ENCODE measurements at regions not wholly inside any gene's neighbourhood (a gene's known extent, or its start where the extent isn't known, plus 50 kb on each side); places are given as distances from the start of the nearest gene placed in this dataset.
A peak's percentile ranks its signal among the peaks of the same experiment; 100 is the strongest.

GRCh38 chr2:12001621-12002020 lies 255.2 kb downstream of the LPIN1 start:
- Histone ChIP-seq H3K27me3 (ENCODE audit: insufficient read depth, insufficient read length) (no peaks in the 10 kb centered on the region), H3K9ac (ENCODE audit: insufficient read length, low read depth) (no peak overlapping the region), H3K4me1 (ENCODE audit: insufficient read depth, insufficient read length) (no peaks in the 10 kb centered on the region), H3K4me3 (ENCODE audit: insufficient read length, low read depth) (no peak overlapping the region), H3K36me3 (ENCODE audit: insufficient read depth, insufficient read length, low read length) (no peaks in the 10 kb centered on the region), H3K9me3 (ENCODE audit: insufficient read depth, low read length) (no peaks in the 10 kb centered on the region)
- TF ChIP-seq ZNF274 (IDR thresholded peaks at IDR 0.05; ENCODE audit: low read depth, low read length) (no peak), YY1 (IDR thresholded peaks at IDR 0.05; ENCODE audit: insufficient read depth, insufficient read length) (no peak), SUZ12 (IDR thresholded peaks at IDR 0.05; ENCODE audit: extremely low read depth, insufficient read depth, insufficient read length) (no peak)
- no peak for DNase-seq (ENCODE audit: low read depth, low spot score)

- Histone ChIP-seq H3K9me3 (ENCODE audit: insufficient read depth, low read length) (no peaks in the 10 kb centered on the region), H3K27me3 (ENCODE audit: insufficient read depth, insufficient read length) (no peaks in the 10 kb centered on the region), H3K36me3 (ENCODE audit: insufficient read depth, insufficient read length, low read length) (no peaks in the 10 kb centered on the region), H3K4me3 (ENCODE audit: insufficient read length, low read depth) (no peak overlapping the region), H3K4me1 (ENCODE audit: insufficient read depth, insufficient read length) (no peaks in the 10 kb centered on the region), H3K9ac (ENCODE audit: insufficient read length, low read depth) (no peak overlapping the region)
- TF ChIP-seq ZNF274 (IDR thresholded peaks at IDR 0.05; ENCODE audit: low read depth, low read length) (no peak), SUZ12 (IDR thresholded peaks at IDR 0.05; ENCODE audit: extremely low read depth, insufficient read depth, insufficient read length) (no peak), YY1 (IDR thresholded peaks at IDR 0.05; ENCODE audit: insufficient read depth, insufficient read length) (no peak)
- no peak for DNase-seq (ENCODE audit: low read depth, low spot score)
Observed at GRCh38 chr2:12002215-12002614, 255.8 kb downstream of the LPIN1 start.

- no peaks in the 10 kb centered on the region for H3K36me3 ChIP-seq (ENCODE audit: insufficient read depth, insufficient read length, low read length)
- no peaks in the 10 kb centered on the region for H3K9me3 ChIP-seq (ENCODE audit: insufficient read depth, low read length)
- H3K9ac ChIP-seq (ENCODE audit: insufficient read length, low read depth): no peak overlapping the region
- H3K4me3 ChIP-seq (ENCODE audit: insufficient read length, low read depth): no peak overlapping the region
- no peaks in the 10 kb centered on the region for H3K4me1 ChIP-seq (ENCODE audit: insufficient read depth, insufficient read length)
- no peak for TF ChIP-seq YY1 (IDR thresholded peaks at IDR 0.05; ENCODE audit: insufficient read depth, insufficient read length)
- no peak for TF ChIP-seq ZNF274 (IDR thresholded peaks at IDR 0.05; ENCODE audit: low read depth, low read length)
- TF ChIP-seq SUZ12 (IDR thresholded peaks at IDR 0.05; ENCODE audit: extremely low read depth, insufficient read depth, insufficient read length): no peak
- no peak for DNase-seq (ENCODE audit: low read depth, low spot score)
- H3K27me3 ChIP-seq (ENCODE audit: insufficient read depth, insufficient read length): no peaks in the 10 kb centered on the region
Observed at GRCh38 chr2:12004713-12005112, 258.3 kb downstream of the LPIN1 start.

- no peak for DNase-seq (ENCODE audit: low read depth, low spot score)
- H3K4me1 ChIP-seq (ENCODE audit: insufficient read depth, insufficient read length): no peaks in the 10 kb centered on the region
- H3K9me3 ChIP-seq (ENCODE audit: insufficient read depth, low read length): no peaks in the 10 kb centered on the region
- no peaks in the 10 kb centered on the region for H3K27me3 ChIP-seq (ENCODE audit: insufficient read depth, insufficient read length)
- no peak overlapping the region for H3K4me3 ChIP-seq (ENCODE audit: insufficient read length, low read depth)
- H3K9ac ChIP-seq (ENCODE audit: insufficient read length, low read depth): no peak overlapping the region
- H3K36me3 ChIP-seq (ENCODE audit: insufficient read depth, insufficient read length, low read length): no peaks in the 10 kb centered on the region
- TF ChIP-seq ZNF274 (IDR thresholded peaks at IDR 0.05; ENCODE audit: low read depth, low read length) (no peak), SUZ12 (IDR thresholded peaks at IDR 0.05; ENCODE audit: extremely low read depth, insufficient read depth, insufficient read length) (no peak), YY1 (IDR thresholded peaks at IDR 0.05; ENCODE audit: insufficient read depth, insufficient read length) (no peak)
Observed at GRCh38 chr2:12005886-12006681, 259.7 kb downstream of the LPIN1 start.

- Histone ChIP-seq H3K4me1 (ENCODE audit: insufficient read depth, insufficient read length) (no peaks in the 10 kb centered on the region), H3K9ac (ENCODE audit: insufficient read length, low read depth) (peak overlapping the region; percentile 53), H3K36me3 (ENCODE audit: insufficient read depth, insufficient read length, low read length) (no peaks in the 10 kb centered on the region), H3K27me3 (ENCODE audit: insufficient read depth, insufficient read length) (no peaks in the 10 kb centered on the region), H3K9me3 (ENCODE audit: insufficient read depth, low read length) (no peaks in the 10 kb centered on the region), H3K4me3 (ENCODE audit: insufficient read length, low read depth) (no peak overlapping the region)
- peak; percentile 88 for DNase-seq (ENCODE audit: low read depth, low spot score)
- TF ChIP-seq SUZ12 (IDR thresholded peaks at IDR 0.05; ENCODE audit: extremely low read depth, insufficient read depth, insufficient read length) (no peak), YY1 (IDR thresholded peaks at IDR 0.05; ENCODE audit: insufficient read depth, insufficient read length) (no peak), ZNF274 (IDR thresholded peaks at IDR 0.05; ENCODE audit: low read depth, low read length) (no peak)
Observed at GRCh38 chr2:12006850-12007249, 260.4 kb downstream of the LPIN1 start.

GRCh38 chr2:12007282-12007681 lies 260.9 kb downstream of the LPIN1 start:
- DNase-seq (ENCODE audit: low read depth, low spot score): no peak
- Histone ChIP-seq H3K4me1 (ENCODE audit: insufficient read depth, insufficient read length) (no peaks in the 10 kb centered on the region), H3K9me3 (ENCODE audit: insufficient read depth, low read length) (no peaks in the 10 kb centered on the region), H3K27me3 (ENCODE audit: insufficient read depth, insufficient read length) (no peaks in the 10 kb centered on the region), H3K9ac (ENCODE audit: insufficient read length, low read depth) (no peak overlapping the region), H3K4me3 (ENCODE audit: insufficient read length, low read depth) (no peak overlapping the region), H3K36me3 (ENCODE audit: insufficient read depth, insufficient read length, low read length) (no peaks in the 10 kb centered on the region)
- TF ChIP-seq ZNF274 (IDR thresholded peaks at IDR 0.05; ENCODE audit: low read depth, low read length) (no peak), YY1 (IDR thresholded peaks at IDR 0.05; ENCODE audit: insufficient read depth, insufficient read length) (no peak), SUZ12 (IDR thresholded peaks at IDR 0.05; ENCODE audit: extremely low read depth, insufficient read depth, insufficient read length) (no peak)

- TF ChIP-seq ZNF274 (IDR thresholded peaks at IDR 0.05; ENCODE audit: low read depth, low read length): no peak
- H3K9ac ChIP-seq (ENCODE audit: insufficient read length, low read depth): no peak overlapping the region
Observed at GRCh38 chr2:12008425-12009061, 262.1 kb downstream of the LPIN1 start.

More at GRCh38 chr2:12008425-12009061, 262.1 kb downstream of the LPIN1 start:
- no peaks in the 10 kb centered on the region for H3K9me3 ChIP-seq (ENCODE audit: insufficient read depth, low read length)
- no peaks in the 10 kb centered on the region for H3K27me3 ChIP-seq (ENCODE audit: insufficient read depth, insufficient read length)
- H3K4me3 ChIP-seq (ENCODE audit: insufficient read length, low read depth): no peak overlapping the region
- no peaks in the 10 kb centered on the region for H3K4me1 ChIP-seq (ENCODE audit: insufficient read depth, insufficient read length)
- DNase-seq (ENCODE audit: low read depth, low spot score): no peak
- H3K36me3 ChIP-seq (ENCODE audit: insufficient read depth, insufficient read length, low read length): no peaks in the 10 kb centered on the region
